Suprapubic skin (tissue), 4 donors: ENCODE measurements at regions not wholly inside any gene's neighbourhood (a gene's known extent, or its start where the extent isn't known, plus 50 kb on each side); places are given as distances from the start of the nearest gene placed in this dataset.

Experiments used
- DNase-seq, 2 donors: peaks; one replicate each; pipeline ENCODE4 v3.0.0-alpha.2; 2019; ENCODE audit warnings: low spot score in 2 of 2
- H3K27ac ChIP-seq: fragments of 200-600 bp; sonication (generic); one replicate; pipeline ENCODE4 v1.5.1; 2019
- H3K27me3 ChIP-seq: fragments of 200-600 bp; sonication (generic); one replicate; pipeline ENCODE4 v1.5.1; 2019
- H3K36me3 ChIP-seq: fragments of 200-600 bp; sonication (generic); one replicate; pipeline ENCODE4 v1.5.1; 2019
- H3K4me1 ChIP-seq: fragments of 200-600 bp; sonication (generic); one replicate; pipeline ENCODE4 v1.5.1; 2019
- H3K4me3 ChIP-seq: fragments of 200-600 bp; sonication (generic); one replicate; pipeline ENCODE4 v1.5.1; 2019; ENCODE audit warnings: mild to moderate bottlenecking
- H3K9me3 ChIP-seq: fragments of 200-600 bp; sonication (generic); one replicate; pipeline ENCODE4 v1.5.1; 2019
- CTCF ChIP-seq, 2 donors: fragments of 200-600 bp in 1 of 2; fragments of 450-650 bp in 1 of 2; sonication (generic) in 1 of 2; IDR thresholded peaks; one replicate each; pipeline ENCODE4 v1.5.1; 2016 to 2019; ENCODE audit warnings: antibody characterized with exemption in 2 of 2, mild to moderate bottlenecking in 1 of 2, moderate library complexity in 1 of 2
- EP300 ChIP-seq: sonication (generic); formaldehyde crosslinking; IDR thresholded peaks from one replicate; pipeline ENCODE4 v1.6.1; 2017; ENCODE audit warnings: antibody characterized with exemption
- POLR2A ChIP-seq, 2 donors: fragments of 450-650 bp; IDR thresholded peaks; one replicate each; pipeline ENCODE4 v1.6.1; 2017; ENCODE audit warnings: antibody characterized with exemption in 2 of 2, mild to moderate bottlenecking in 2 of 2, moderate library complexity in 2 of 2
- POLR2AphosphoS5 ChIP-seq, 3 donors: sonication (generic); formaldehyde crosslinking; IDR thresholded peaks; one replicate each; pipeline ENCODE4 v1.6.1; 2017; ENCODE audit warnings: antibody characterized with exemption in 3 of 3
- WGBS: methylation state at CpG from one replicate; pipeline ENCODE4 v1.1.5; 2018; 5-methylcytosine and 5-hydroxymethylcytosine counted together

- 13% methylated on average over 1 of the region's 1 CpG for WGBS
These were observed 610.2 kb downstream of the ZNF385D start for GRCh38 chr3:21140785-21141184.

GRCh38 chr3:21138085-21138484, 612.9 kb downstream of the ZNF385D start:
- H3K9me3 ChIP-seq, result no peaks in the 10 kb centered on the region

More at GRCh38 chr3:21140785-21141184, 610.2 kb downstream of the ZNF385D start:
- Histone ChIP-seq H3K4me3 (no peak overlapping the region), H3K27ac (no peak overlapping the region), H3K27me3 (no peaks in the 10 kb centered on the region), H3K36me3 (no peaks in the 10 kb centered on the region), H3K4me1 (no peaks in the 10 kb centered on the region), H3K9me3 (peaks cover 8% of the 10 kb centered on the region)
- no peak for DNase-seq
- TF ChIP-seq CTCF (IDR thresholded peaks at IDR 0.05) (no peak), POLR2A (IDR thresholded peaks at IDR 0.05) (no peak), EP300 (no peak), POLR2AphosphoS5 (IDR thresholded peaks at IDR 0.05) (no peak)

GRCh38 chr3:21132896-21133295, 618.1 kb downstream of the ZNF385D start:
- H3K27ac ChIP-seq, result no peak overlapping the region
- H3K36me3 ChIP-seq, result no peaks in the 10 kb centered on the region
- H3K4me3 ChIP-seq, result no peak overlapping the region
- H3K9me3 ChIP-seq, result peaks cover 4% of the 10 kb centered on the region
- DNase-seq, result no peak
- no peaks in the 10 kb centered on the region for H3K27me3 ChIP-seq
- no peaks in the 10 kb centered on the region for H3K4me1 ChIP-seq
- TF ChIP-seq CTCF (IDR thresholded peaks at IDR 0.05) (no peak), POLR2A (IDR thresholded peaks at IDR 0.05) (no peak), POLR2AphosphoS5 (IDR thresholded peaks at IDR 0.05) (no peak), EP300 (no peak)

More at GRCh38 chr3:21138085-21138484, 612.9 kb downstream of the ZNF385D start:
- no peak overlapping the region for H3K27ac ChIP-seq
- no peaks in the 10 kb centered on the region for H3K4me1 ChIP-seq
- TF ChIP-seq CTCF (IDR thresholded peaks at IDR 0.05) (no peak), POLR2A (IDR thresholded peaks at IDR 0.05) (no peak), EP300 (no peak), POLR2AphosphoS5 (IDR thresholded peaks at IDR 0.05) (no peak)
- 81% methylated on average over 2 of the region's 2 CpGs for WGBS
- H3K36me3 ChIP-seq, result no peaks in the 10 kb centered on the region
- DNase-seq, result no peak
- H3K27me3 ChIP-seq, result no peaks in the 10 kb centered on the region
- no peak overlapping the region for H3K4me3 ChIP-seq

- no peaks in the 10 kb centered on the region for H3K36me3 ChIP-seq
- H3K9me3 ChIP-seq, result no peaks in the 10 kb centered on the region
- H3K27me3 ChIP-seq, result no peaks in the 10 kb centered on the region
- no peak for DNase-seq
- WGBS, result 83% methylated on average over 2 of the region's 2 CpGs
- H3K4me1 ChIP-seq, result no peaks in the 10 kb centered on the region
- no peak overlapping the region for H3K4me3 ChIP-seq
- no peak overlapping the region for H3K27ac ChIP-seq
- TF ChIP-seq POLR2AphosphoS5 (IDR thresholded peaks at IDR 0.05) (no peak), POLR2A (IDR thresholded peaks at IDR 0.05) (no peak), EP300 (no peak), CTCF (IDR thresholded peaks at IDR 0.05) (no peak)
These were observed 630.2 kb downstream of the ZNF385D start for GRCh38 chr3:21120826-21121225.

- H3K36me3 ChIP-seq, result no peaks in the 10 kb centered on the region
- TF ChIP-seq CTCF (IDR thresholded peaks at IDR 0.05) (no peak), POLR2A (IDR thresholded peaks at IDR 0.05) (no peak), POLR2AphosphoS5 (IDR thresholded peaks at IDR 0.05) (no peak), EP300 (no peak)
- no peak overlapping the region for H3K27ac ChIP-seq
- H3K9me3 ChIP-seq, result no peaks in the 10 kb centered on the region
- WGBS, result 40% methylated on average over 1 of the region's 1 CpG
- H3K4me1 ChIP-seq, result no peaks in the 10 kb centered on the region
- no peaks in the 10 kb centered on the region for H3K27me3 ChIP-seq
- no peak overlapping the region for H3K4me3 ChIP-seq
- DNase-seq, result no peak
These were observed 633.6 kb downstream of the ZNF385D start for GRCh38 chr3:21117370-21117769.
